ENCODE measurements at regions not wholly inside any gene's neighbourhood (a gene's known extent, or its start where the extent isn't known, plus 50 kb on each side); places are given as distances from the start of the nearest gene placed in this dataset.

DNA sequence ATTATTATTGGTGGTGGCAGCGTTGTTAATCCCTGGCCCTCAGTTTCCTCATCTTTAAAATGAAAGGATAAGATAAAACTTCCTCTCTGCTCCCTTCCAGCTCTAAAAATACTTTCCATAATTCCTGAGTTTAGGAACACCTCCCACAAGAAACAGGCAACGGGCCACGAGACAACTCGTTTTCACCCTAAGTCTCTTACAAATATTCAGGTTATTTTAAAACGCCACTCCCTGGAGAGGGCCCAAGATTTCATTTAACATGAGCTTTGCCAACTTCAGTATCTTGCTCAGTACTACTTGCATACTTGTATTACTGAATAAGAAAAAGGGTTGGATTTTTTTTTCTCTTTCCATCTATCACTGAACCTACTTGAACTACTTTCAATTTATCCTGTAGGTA is 611.1 kb upstream of the FANCL start:
- no peak for FAIRE-seq

More for the DNA sequence above, 611.1 kb upstream of the FANCL start:
- H3K9ac ChIP-seq (ENCODE audit: control insufficient read depth, insufficient read depth, low read length) = no peak overlapping the region
- DNase-seq (ENCODE audit: low read depth, low spot score) (no peak), ATAC-seq (no peak)
- SMC1A ChIA-PET (ENCODE audit: uncharacterized antibody, unreplicated experiment) = no interaction called here
- H3K4me1 ChIP-seq (ENCODE audit: control insufficient read depth, insufficient read depth, low read length) = no peaks in the 10 kb centered on the region
- POLR2A ChIA-PET = no interaction called here
- no peak overlapping the region for H2AFZ ChIP-seq (ENCODE audit: control insufficient read depth, low read depth, low read length)
- no peak overlapping the region for H3K27ac ChIP-seq (ENCODE audit: control insufficient read depth, insufficient read depth)
- H3K79me2 ChIP-seq (ENCODE audit: control insufficient read depth, insufficient read depth, low read length) = no peaks in the 10 kb centered on the region
- H3K4me3 ChIP-seq = no peak overlapping the region
- H3K27me3 ChIP-seq (replicated peaks in 1 of 2; ENCODE audit: control insufficient read depth in 2 of 2, insufficient read depth in 2 of 2, low read length in 1 of 2) = no peaks in the 10 kb centered on the region
- no peaks in the 10 kb centered on the region for H3K36me3 ChIP-seq (ENCODE audit: control insufficient read depth in 2 of 2, insufficient read depth in 2 of 2, low read length in 1 of 2)
- WGBS (ENCODE audit: insufficient coverage, insufficient replicate concordance, low lambda C conversion rate, missing lambda C conversion rate) = 45% methylated on average over 5 of the region's 5 CpGs
- RAD21 ChIA-PET (ENCODE audit: unreplicated experiment) = no interaction called here
- no peak overlapping the region for H3K4me2 ChIP-seq (ENCODE audit: control insufficient read depth, insufficient read depth)
- H3K9me3 ChIP-seq (replicated peaks; ENCODE audit: control insufficient read depth, insufficient read depth, low read length) = no peaks in the 10 kb centered on the region
- no peaks in the 10 kb centered on the region for H4K20me1 ChIP-seq (ENCODE audit: control insufficient read depth, insufficient read depth)
- BruUV-seq (replicated peaks) = no TSS peak
- intact Hi-C loops (cut with micrococcal nuclease; ENCODE audit: unreplicated experiment) (no loop called here), in situ Hi-C loops (cut with MboI) (no loop called here)
- CTCF ChIA-PET = interaction anchor here (0.6 kb wide), 1 partner anchor 1299 kb away, joined by 3 read pairs; no protein-coding TSS in a partner anchor
- TF ChIP-seq RCOR1 (conservative IDR thresholded peaks at IDR 0.05; ENCODE audit: low read depth, low read length) (no peak), ZBTB40 (IDR thresholded peaks at IDR 0.05; ENCODE audit: borderline replicate concordance) (no peak), PAX5 (IDR thresholded peaks at IDR 0.05; ENCODE audit: borderline replicate concordance, low read depth, low read length) (no peak)

Measured in GM12878 (cell line).